DND-41 (cell line): ENCODE measurements at regions not wholly inside any gene's neighbourhood (a gene's known extent, or its start where the extent isn't known, plus 50 kb on each side); places are given as distances from the start of the nearest gene placed in this dataset.

ENCODE experiments used
- CTCF ChIP-seq: IDR thresholded peaks from 2 replicates; pipeline ENCODE4 v1.5.1; 2012; ENCODE audit warnings: borderline replicate concordance, low read length, moderate library complexity, mild to moderate bottlenecking; ENCODE audit not compliant: poor library complexity, severe bottlenecking; ENCODE audit errors: extremely low read depth
- EZH2 ChIP-seq: IDR thresholded peaks from 3 replicates; pipeline ENCODE4 v1.6.1; 2012; ENCODE audit warnings: borderline replicate concordance, low read depth, mild to moderate bottlenecking, moderate library complexity, low read length, inconsistent platforms; ENCODE audit not compliant: severe bottlenecking

- no peak for TF ChIP-seq CTCF
- no peak for TF ChIP-seq EZH2
Observed at GRCh38 chr5:179485845-179486575, 64.3 kb upstream of the RUFY1 start.
